Common myeloid progenitor, CD34-positive (primary cell): ENCODE measurements at regions not wholly inside any gene's neighbourhood (a gene's known extent, or its start where the extent isn't known, plus 50 kb on each side); places are given as distances from the start of the nearest gene placed in this dataset.

Experiments used
- CTCF ChIA-PET: fragments of 350-600 bp; sonication (Branson Sonifier 250); formaldehyde crosslinking; loops from one replicate; lab custom pipeline; 2021; ENCODE audit warnings: antibody characterized with exemption; lab: Charles Lee
- POLR2A ChIA-PET: fragments of 350-600 bp; sonication (Branson Sonifier 250); formaldehyde crosslinking; loops from one replicate; lab custom pipeline; 2021; ENCODE audit warnings: antibody characterized with exemption; lab: Charles Lee
- DNase-seq, 3 donors: peaks; one replicate each; pipeline versions ENCODE4 v3.0.0 to v3.0.0-alpha.2; 2013
- H3K27ac ChIP-seq, 2 experiments: 1 replicate in 1 of 2; 2 replicates in 1 of 2; pipeline ENCODE4 v1.7.0; 2013; ENCODE audit warnings: inconsistent platforms in 2 of 2, low read length in 2 of 2, mild to moderate bottlenecking in 2 of 2, low read depth in 1 of 2, moderate library complexity in 1 of 2; ENCODE audit not compliant: severe bottlenecking in 2 of 2, insufficient read depth in 1 of 2, poor library complexity in 1 of 2
- H3K27me3 ChIP-seq, 5 experiments: replicated peaks in 2 of 5; 1 replicate in 3 of 5; 2 replicates in 2 of 5; pipeline versions ENCODE4 v1.6.1 to v1.7.0; 2013; ENCODE audit warnings: low read length in 4 of 5, mild to moderate bottlenecking in 2 of 5, moderate library complexity in 2 of 5, inconsistent platforms in 1 of 5; ENCODE audit not compliant: insufficient read depth in 5 of 5, control insufficient read depth in 4 of 5
- H3K36me3 ChIP-seq, 4 experiments: 1 replicate in 2 of 4; 2 replicates in 2 of 4; pipeline versions ENCODE4 v1.6.1 to v1.7.0; 2013; ENCODE audit warnings: low read length in 3 of 4, control low read depth in 1 of 4, mild to moderate bottlenecking in 1 of 4; ENCODE audit not compliant: control insufficient read depth in 4 of 4, insufficient read depth in 4 of 4
- H3K4me1 ChIP-seq, 4 experiments: 1 replicate in 3 of 4; 2 replicates in 1 of 4; pipeline versions ENCODE4 v1.6.1 to v1.7.1; 2013; ENCODE audit warnings: low read length in 3 of 4, mild to moderate bottlenecking in 3 of 4, control low read depth in 1 of 4, inconsistent platforms in 1 of 4, moderate library complexity in 1 of 4; ENCODE audit not compliant: control insufficient read depth in 4 of 4, insufficient read depth in 4 of 4; ENCODE audit errors: control extremely low read depth in 1 of 4
- H3K4me3 ChIP-seq, 7 experiments: 1 replicate in 4 of 7; 2 replicates in 3 of 7; pipeline versions ENCODE4 v1.5.1 to v1.7.0; 2013; ENCODE audit warnings: mild to moderate bottlenecking in 7 of 7, low read length in 6 of 7, moderate library complexity in 6 of 7, inconsistent platforms in 2 of 7, low read depth in 2 of 7, control low read depth in 1 of 7; ENCODE audit not compliant: insufficient read depth in 4 of 7, control insufficient read depth in 1 of 7; ENCODE audit errors: extremely low read depth in 1 of 7
- H3K9me3 ChIP-seq, 5 experiments: 1 replicate in 4 of 5; 2 replicates in 1 of 5; pipeline versions ENCODE4 v1.6.1 to v1.7.1; 2013; ENCODE audit warnings: low read length in 4 of 5, mild to moderate bottlenecking in 2 of 5, inconsistent platforms in 1 of 5, low read depth in 1 of 5, moderate library complexity in 1 of 5; ENCODE audit not compliant: control insufficient read depth in 4 of 5, insufficient read depth in 2 of 5; ENCODE audit errors: control extremely low read depth in 1 of 5
- WGBS: methylation state at CpG from one replicate; pipeline ENCODE4 v1.1.5; 2013; ENCODE audit not compliant: insufficient coverage; 5-methylcytosine and 5-hydroxymethylcytosine counted together

DNA sequence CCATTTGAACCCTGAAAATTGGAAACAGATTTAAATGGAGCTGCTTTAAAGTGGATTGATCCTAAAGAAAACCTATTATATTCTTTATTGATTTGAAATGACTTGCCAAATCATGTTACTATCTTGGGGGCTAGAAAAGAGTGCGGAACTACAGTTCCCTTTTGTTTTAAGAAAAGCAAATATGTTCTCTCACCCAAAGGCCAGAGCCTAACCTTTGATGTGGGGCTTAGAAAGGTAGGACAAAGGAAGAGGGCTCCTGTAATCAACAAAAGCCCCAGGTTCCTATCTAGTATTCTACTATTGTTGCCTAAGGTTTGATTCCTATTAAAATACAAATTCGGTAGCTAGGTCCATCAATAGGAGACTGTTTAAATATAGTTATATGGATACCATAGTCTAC, 100.8 kb upstream of the BEND6 start:
- no peak overlapping the region for H3K4me3 ChIP-seq

GRCh38 chr6:56853541-56853940, 101.4 kb upstream of the BEND6 start:
- Histone ChIP-seq H3K27me3 (no peaks in the 10 kb centered on the region), H3K36me3 (no peaks in the 10 kb centered on the region), H3K27ac (no peak overlapping the region), H3K4me3 (no peak overlapping the region), H3K9me3 (no peaks in the 10 kb centered on the region), H3K4me1 (peaks cover 6 to 22% (median 14%) of the 10 kb centered on the region in 4 experiments)
- WGBS, result no CpG with 5 or more reads among the region's 2 CpGs
- CTCF ChIA-PET, result interaction anchor here (0.9 to 4.0 kb wide), 9 partner anchors 9 to 258 kb away, joined by 3 to 26 read pairs (median 3); no protein-coding TSS in a partner anchor
- DNase-seq, result no peak
- POLR2A ChIA-PET, result no interaction called here

More for the DNA sequence above, 100.8 kb upstream of the BEND6 start:
- CTCF ChIA-PET, result interaction anchor here (1.2 to 4.0 kb wide), 6 partner anchors 11 to 259 kb away, joined by 3 to 26 read pairs (median 4); no protein-coding TSS in a partner anchor
- no peak for DNase-seq
- Histone ChIP-seq H3K36me3 (no peaks in the 10 kb centered on the region), H3K9me3 (no peaks in the 10 kb centered on the region), H3K27me3 (no peaks in the 10 kb centered on the region), H3K27ac (no peak overlapping the region), H3K4me1 (peaks cover 6 to 22% (median 14%) of the 10 kb centered on the region in 4 experiments)
- POLR2A ChIA-PET, result no interaction called here
- WGBS, result no CpG with 5 or more reads among the region's 2 CpGs

GRCh38 chr6:56852260-56853010, 102.5 kb upstream of the BEND6 start:
- H3K4me3 ChIP-seq, result peak overlapping the region in 5 of 7 experiments; percentile 60 to 95 (median 76)
- peaks cover 6 to 22% (median 14%) of the 10 kb centered on the region in 4 experiments for H3K4me1 ChIP-seq
- WGBS, result 53% methylated on average over 5 of the region's 6 CpGs
- POLR2A ChIA-PET, result interaction anchor here (0.6 kb wide), 1 partner anchor 18 kb away, joined by 4 read pairs; no protein-coding TSS in a partner anchor
- DNase-seq, result no peak
- H3K36me3 ChIP-seq, result no peaks in the 10 kb centered on the region
- H3K27ac ChIP-seq, result no peak overlapping the region
- CTCF ChIA-PET, result interaction anchor here (0.6 to 4.0 kb wide), 23 partner anchors 8 to 467 kb away, joined by 3 to 36 read pairs (median 5); no protein-coding TSS in a partner anchor
- no peaks in the 10 kb centered on the region for H3K9me3 ChIP-seq
- H3K27me3 ChIP-seq, result no peaks in the 10 kb centered on the region

- ChIA-PET CTCF (interaction anchor here (0.6 to 4.0 kb wide), 41 partner anchors 9 to 466 kb away, joined by 3 to 36 read pairs (median 4); no protein-coding TSS in a partner anchor), POLR2A (interaction anchor here (0.6 to 0.7 kb wide), 2 partner anchors 12 to 19 kb away, joined by 3 to 4 read pairs; no protein-coding TSS in a partner anchor)
- 0% methylated on average over 10 of the region's 17 CpGs for WGBS
- H3K9me3 ChIP-seq, result no peaks in the 10 kb centered on the region
- peaks cover 6 to 22% (median 14%) of the 10 kb centered on the region in 4 experiments for H3K4me1 ChIP-seq
- DNase-seq, result peak; percentile 77 to 88 (median 85)
- H3K36me3 ChIP-seq, result no peaks in the 10 kb centered on the region
- no peak overlapping the region for H3K27ac ChIP-seq
- H3K4me3 ChIP-seq, result peak overlapping the region; percentile 56 to 95 (median 76)
- no peaks in the 10 kb centered on the region for H3K27me3 ChIP-seq
Observed at GRCh38 chr6:56851541-56852259, 103.2 kb upstream of the BEND6 start.

- Histone ChIP-seq H3K27me3 (no peaks in the 10 kb centered on the region), H3K4me1 (peaks cover 6 to 20% (median 14%) of the 10 kb centered on the region in 4 experiments), H3K27ac (no peak overlapping the region), H3K9me3 (no peaks in the 10 kb centered on the region), H3K4me3 (peak overlapping the region; percentile 56 to 95 (median 76)), H3K36me3 (no peaks in the 10 kb centered on the region)
- DNase-seq, result peak in 2 of 3 donors; percentile 11 to 33
- ChIA-PET POLR2A (interaction anchor here (0.7 kb wide), 1 partner anchor 13 kb away, joined by 3 read pairs; no protein-coding TSS in a partner anchor), CTCF (interaction anchor here (0.6 to 4.0 kb wide), 38 partner anchors 10 to 256 kb away, joined by 3 to 36 read pairs (median 4); no protein-coding TSS in a partner anchor)
- 1% methylated on average over 9 of the region's 9 CpGs for WGBS
Observed at GRCh38 chr6:56851074-56851473, 103.8 kb upstream of the BEND6 start.

- no peaks in the 10 kb centered on the region for H3K9me3 ChIP-seq
- ChIA-PET POLR2A (no interaction called here), CTCF (interaction anchor here (0.7 to 4.0 kb wide), 26 partner anchors 9 to 255 kb away, joined by 3 to 36 read pairs (median 5); no protein-coding TSS in a partner anchor)
- H3K4me1 ChIP-seq, result peaks cover 6 to 20% (median 14%) of the 10 kb centered on the region in 4 experiments
- DNase-seq, result no peak
- no peaks in the 10 kb centered on the region for H3K27me3 ChIP-seq
- WGBS, result 60% methylated on average over 2 of the region's 4 CpGs
- H3K4me3 ChIP-seq, result peak overlapping the region in 5 of 7 experiments; percentile 74 to 95 (median 82)
- H3K36me3 ChIP-seq, result no peaks in the 10 kb centered on the region
- H3K27ac ChIP-seq, result no peak overlapping the region
Observed at GRCh38 chr6:56850626-56851025, 104.3 kb upstream of the BEND6 start.
